ENCODE measurements at regions not wholly inside any gene's neighbourhood (a gene's known extent, or its start where the extent isn't known, plus 50 kb on each side); places are given as distances from the start of the nearest gene placed in this dataset.

- Histone ChIP-seq H3K4me2 (no peak overlapping the region), H3K4me1 (no peaks in the 10 kb centered on the region), H3K9me3 (no peaks in the 10 kb centered on the region), H3K4me3 (no peak overlapping the region), H3K27ac (no peak overlapping the region)
- CTCF ChIA-PET: no interaction called here
- DNase-seq (ENCODE audit: low read depth in 1 of 2, low spot score in 1 of 2) (no peak), FAIRE-seq (no peak), ATAC-seq (no peak)
- POLR2A ChIA-PET: no interaction called here
- TF ChIP-seq POLR2AphosphoS2 (conservative IDR thresholded peaks at IDR 0.05; ENCODE audit: low read length): no peak
- TF ChIP-seq HOXA7 (CRISPR knock-in tag; IDR thresholded peaks at IDR 0.05): no peak
- TF ChIP-seq CTCF (IDR thresholded peaks at IDR 0.05): no peak
- no peak for TF ChIP-seq HDAC2 (IDR thresholded peaks at IDR 0.05)
- no peak for TF ChIP-seq MYC (IDR thresholded peaks at IDR 0.05; ENCODE audit: borderline replicate concordance, low read length)
- no peak for TF ChIP-seq ZFP36 (IDR thresholded peaks at IDR 0.05; ENCODE audit: borderline replicate concordance, partially characterized antibody)
- no peak for TF ChIP-seq BHLHE40 (IDR thresholded peaks at IDR 0.05; ENCODE audit: low read depth, low read length)
- TF ChIP-seq CHD2 (IDR thresholded peaks at IDR 0.05; ENCODE audit: low read length, partially characterized antibody): no peak
- no peak for TF ChIP-seq RNF2 (IDR thresholded peaks at IDR 0.05; ENCODE audit: borderline replicate concordance, low read depth)
- no peak for TF ChIP-seq HES2 (IDR thresholded peaks at IDR 0.05)
- 26% methylated on average over 2 of the region's 2 CpGs for WGBS (ENCODE audit: missing lambda C conversion rate)
These were observed 287.0 kb upstream of the ESRRG start for GRCh38 chr1:217010253-217010652.

- Histone ChIP-seq H3K4me1 (no peaks in the 10 kb centered on the region), H3K4me2 (no peak overlapping the region), H3K9me3 (no peaks in the 10 kb centered on the region), H3K4me3 (no peak overlapping the region), H3K27ac (no peak overlapping the region)
- DNase-seq (ENCODE audit: low read depth in 1 of 2, low spot score in 1 of 2) (no peak), FAIRE-seq (no peak), ATAC-seq (no peak)
- TF ChIP-seq HES2 (IDR thresholded peaks at IDR 0.05) (no peak), RFX5 (IDR thresholded peaks at IDR 0.05) (no peak), RARB (CRISPR knock-in tag; IDR thresholded peaks at IDR 0.05) (no peak), EHF (CRISPR knock-in tag; IDR thresholded peaks at IDR 0.05) (no peak), USF2 (IDR thresholded peaks at IDR 0.05) (no peak), FOSB (CRISPR knock-in tag; IDR thresholded peaks at IDR 0.05) (no peak), TP53 (CRISPR knock-in tag; IDR thresholded peaks at IDR 0.05) (no peak), HOXA7 (CRISPR knock-in tag; IDR thresholded peaks at IDR 0.05) (no peak), BCL3 (IDR thresholded peaks at IDR 0.05) (no peak), ELK1 (IDR thresholded peaks at IDR 0.05; ENCODE audit: low read depth, low read length) (no peak), MAFK (IDR thresholded peaks at IDR 0.05; ENCODE audit: partially characterized antibody) (no peak), HMGXB4 (CRISPR knock-in tag; IDR thresholded peaks at IDR 0.05; ENCODE audit: borderline replicate concordance) (no peak), MAZ (IDR thresholded peaks at IDR 0.05; ENCODE audit: borderline replicate concordance, low read depth, low read length) (no peak), CTCF (IDR thresholded peaks at IDR 0.05) (no peak), KDM1A (IDR thresholded peaks at IDR 0.05; ENCODE audit: low read depth) (no peak), CBX2 (IDR thresholded peaks at IDR 0.05; ENCODE audit: borderline replicate concordance, low read depth) (no peak), SREBF2 (IDR thresholded peaks at IDR 0.05) (no peak)
- ChIA-PET CTCF (interaction anchor here (0.6 to 0.7 kb wide), 2 partner anchors 33 to 415 kb away, joined by 3 read pairs; no protein-coding TSS in a partner anchor), POLR2A (no interaction called here)
- 0% methylated on average over 1 of the region's 1 CpG for WGBS (ENCODE audit: missing lambda C conversion rate)
These were observed 286.1 kb upstream of the ESRRG start for GRCh38 chr1:217009376-217009775.

Data from A549 (cell line).